ENCODE measurements at regions not wholly inside any gene's neighbourhood (a gene's known extent, or its start where the extent isn't known, plus 50 kb on each side); places are given as distances from the start of the nearest gene placed in this dataset.

GRCh38 chr4:43223820-43224219, 331.3 kb downstream of the GRXCR1 start:
- H3K27me3 ChIP-seq = no peaks in the 10 kb centered on the region
- WGBS, 2 donors = 87 to 91% methylated on average over 3 of the region's 3 CpGs
- H3K9me3 ChIP-seq = no peaks in the 10 kb centered on the region
- no peak for DNase-seq
- H3K36me3 ChIP-seq = no peaks in the 10 kb centered on the region
- no peak overlapping the region for H3K4me3 ChIP-seq
- no peaks in the 10 kb centered on the region for H3K4me1 ChIP-seq
- TF ChIP-seq EP300 (IDR thresholded peaks at IDR 0.05) (no peak), POLR2AphosphoS5 (IDR thresholded peaks at IDR 0.05) (no peak), POLR2A (IDR thresholded peaks at IDR 0.05) (no peak), CTCF (IDR thresholded peaks at IDR 0.05) (no peak)
- H3K27ac ChIP-seq = no peak overlapping the region
- intact Hi-C loops (cut with DNase I) = no loop called here

- no peak for TF ChIP-seq POLR2A (IDR thresholded peaks at IDR 0.05)
- no peaks in the 10 kb centered on the region for H3K27me3 ChIP-seq
- no peak overlapping the region for H3K27ac ChIP-seq
- WGBS, 2 donors = 40 to 66% methylated on average over 2 of the region's 2 CpGs
- no peak overlapping the region for H3K4me3 ChIP-seq
- no peaks in the 10 kb centered on the region for H3K36me3 ChIP-seq
- intact Hi-C loops (cut with DNase I) = no loop called here
- H3K9me3 ChIP-seq = no peaks in the 10 kb centered on the region
- H3K4me1 ChIP-seq = no peaks in the 10 kb centered on the region
- no peak for DNase-seq
Observed at GRCh38 chr4:43224559-43224958, 332.0 kb downstream of the GRXCR1 start.

GRCh38 chr4:43233321-43233720, 340.8 kb downstream of the GRXCR1 start:
- Histone ChIP-seq H3K27ac (no peak overlapping the region), H3K9me3 (peaks cover 0 to 3% (median 0%) of the 10 kb centered on the region in 4 donors), H3K4me1 (no peaks in the 10 kb centered on the region), H3K4me3 (no peak overlapping the region), H3K36me3 (no peaks in the 10 kb centered on the region), H3K27me3 (no peaks in the 10 kb centered on the region)
- intact Hi-C loops (cut with DNase I) = no loop called here
- no peak for TF ChIP-seq POLR2A (IDR thresholded peaks at IDR 0.05)
- no peak for TF ChIP-seq CTCF (IDR thresholded peaks at IDR 0.05)
- TF ChIP-seq EP300 (IDR thresholded peaks at IDR 0.05) = no peak
- TF ChIP-seq POLR2AphosphoS5 (IDR thresholded peaks at IDR 0.05) = no peak
- DNase-seq = no peak
- 93 to 97% methylated on average over 3 of the region's 3 CpGs for WGBS, 2 donors

GRCh38 chr4:43234626-43235415, 342.3 kb downstream of the GRXCR1 start:
- H3K4me3 ChIP-seq = no peak overlapping the region
- no peaks in the 10 kb centered on the region for H3K4me1 ChIP-seq
- intact Hi-C loops (cut with DNase I) = no loop called here
- no peaks in the 10 kb centered on the region for H3K36me3 ChIP-seq
- DNase-seq = no peak
- no peaks in the 10 kb centered on the region for H3K27me3 ChIP-seq
- WGBS, 2 donors = 76 to 78% methylated on average over 5 of the region's 5 CpGs
- TF ChIP-seq POLR2AphosphoS5 (IDR thresholded peaks at IDR 0.05) (no peak), CTCF (IDR thresholded peaks at IDR 0.05) (no peak), POLR2A (IDR thresholded peaks at IDR 0.05) (no peak), EP300 (IDR thresholded peaks at IDR 0.05) (no peak)
- peaks cover 0 to 3% (median 0%) of the 10 kb centered on the region in 4 donors for H3K9me3 ChIP-seq
- no peak overlapping the region for H3K27ac ChIP-seq

- Histone ChIP-seq H3K36me3 (no peaks in the 10 kb centered on the region), H3K9me3 (no peaks in the 10 kb centered on the region), H3K27ac (no peak overlapping the region), H3K4me1 (no peaks in the 10 kb centered on the region), H3K27me3 (no peaks in the 10 kb centered on the region), H3K4me3 (no peak overlapping the region)
- WGBS, 2 donors = 42 to 52% methylated on average over 1 of the region's 1 CpG
- no peak for TF ChIP-seq CTCF (IDR thresholded peaks at IDR 0.05)
- TF ChIP-seq EP300 (IDR thresholded peaks at IDR 0.05) = no peak
- TF ChIP-seq POLR2A (IDR thresholded peaks at IDR 0.05) = no peak
- no peak for TF ChIP-seq POLR2AphosphoS5 (IDR thresholded peaks at IDR 0.05)
- intact Hi-C loops (cut with DNase I) = no loop called here
- DNase-seq = no peak
Observed at GRCh38 chr4:43238008-43238407, 345.5 kb downstream of the GRXCR1 start.

Measured in sigmoid colon (tissue), 6 donors.